WTC11 (cell line): ENCODE measurements at regions not wholly inside any gene's neighbourhood (a gene's known extent, or its start where the extent isn't known, plus 50 kb on each side); places are given as distances from the start of the nearest gene placed in this dataset.

Source experiments
- ATAC-seq: fragments of 200-7000 bp; cut with Tn5 transposase; 2 replicates; pipeline ENCODE4 v1.10.0; 2021; ENCODE audit warnings: mild to moderate bottlenecking, moderate library complexity
- CTCF ChIA-PET: fragments of 300-600 bp; sonication (Branson Sonifier 250); formaldehyde crosslinking; loops from one replicate; lab custom pipeline; 2021; ENCODE audit warnings: antibody characterized with exemption; lab: Charles Lee
- POLR2A ChIA-PET: fragments of 350-600 bp; sonication (Branson Sonifier 250); formaldehyde crosslinking; loops from one replicate; lab custom pipeline; 2021; ENCODE audit warnings: antibody characterized with exemption; lab: Charles Lee
- DNase-seq: peaks from one replicate; pipeline ENCODE4 v3.0.0; 2021; ENCODE audit warnings: low spot score
- H3K27ac Mint-ChIP-seq: 2 replicates; pipeline ENCODE4 v1.8.0; 2021; ENCODE audit warnings: mixed read lengths
- H3K27me3 Mint-ChIP-seq: 2 replicates; pipeline ENCODE4 v1.8.0; 2021; ENCODE audit warnings: low read depth, mild to moderate bottlenecking, moderate library complexity, mixed read lengths
- H3K36me3 Mint-ChIP-seq: 2 replicates; pipeline ENCODE4 v1.8.0; 2021; ENCODE audit warnings: mixed read lengths
- H3K4me1 Mint-ChIP-seq: 2 replicates; pipeline ENCODE4 v1.8.0; 2022; ENCODE audit warnings: mixed read lengths
- H3K4me3 Mint-ChIP-seq: 2 replicates; pipeline ENCODE4 v1.8.0; 2021; ENCODE audit warnings: mild to moderate bottlenecking, moderate library complexity, mixed read lengths
- H3K9me3 Mint-ChIP-seq: 2 replicates; pipeline ENCODE4 v1.8.0; 2021; ENCODE audit warnings: mixed read lengths
- CREM ChIP-seq: sonication (generic); formaldehyde crosslinking; IDR thresholded peaks from 2 replicates; pipeline ENCODE4 v1.8.1; 2022; ENCODE audit warnings: mild to moderate bottlenecking, missing genetic modification reagents, moderate library complexity
- E2F1 ChIP-seq: sonication (generic); formaldehyde crosslinking; IDR thresholded peaks from 2 replicates; pipeline ENCODE4 v1.8.0; 2022; ENCODE audit warnings: mild to moderate bottlenecking, missing genetic modification reagents
- E2F4 ChIP-seq: sonication (generic); formaldehyde crosslinking; IDR thresholded peaks from 2 replicates; pipeline ENCODE4 v1.8.1; 2022; ENCODE audit warnings: low read depth, mild to moderate bottlenecking, moderate library complexity, missing genetic modification reagents, borderline replicate concordance
- EMX1 ChIP-seq: fragments of 250-450 bp; sonication (Bioruptor Pico); IDR thresholded peaks from 2 replicates; pipeline ENCODE4 v1.8.0; 2021; ENCODE audit warnings: mild to moderate bottlenecking
- ERG ChIP-seq: fragments of 250-450 bp; sonication (Bioruptor Pico); IDR thresholded peaks from 2 replicates; pipeline ENCODE4 v1.8.0; 2021; ENCODE audit warnings: mild to moderate bottlenecking
- ESRRA ChIP-seq: sonication (generic); formaldehyde crosslinking; IDR thresholded peaks from 2 replicates; pipeline ENCODE4 v1.8.1; 2022; ENCODE audit warnings: mild to moderate bottlenecking, missing genetic modification reagents, borderline replicate concordance
- GABPB1 ChIP-seq: sonication (generic); formaldehyde crosslinking; IDR thresholded peaks from 2 replicates; pipeline ENCODE4 v1.8.1; 2023; ENCODE audit warnings: mild to moderate bottlenecking, missing genetic modification reagents
- HMGA2 ChIP-seq: fragments of 250-450 bp; sonication (Bioruptor Pico); IDR thresholded peaks from 2 replicates; pipeline ENCODE4 v1.4.0; 2021; ENCODE audit warnings: mild to moderate bottlenecking, moderate library complexity
- IRF1 ChIP-seq: sonication (generic); formaldehyde crosslinking; IDR thresholded peaks from 2 replicates; pipeline ENCODE4 v1.8.0; 2023; ENCODE audit warnings: missing genetic modification reagents
- JAZF1 ChIP-seq: fragments of 250-450 bp; sonication (Bioruptor Pico); IDR thresholded peaks from 2 replicates; pipeline ENCODE4 v1.9.0; 2021; ENCODE audit warnings: moderate library complexity, mild to moderate bottlenecking, inconsistent platforms
- MYBL2 ChIP-seq: sonication (generic); formaldehyde crosslinking; IDR thresholded peaks from 2 replicates; pipeline ENCODE4 v1.8.1; 2023; ENCODE audit warnings: mild to moderate bottlenecking, moderate library complexity, missing genetic modification reagents
- RELA ChIP-seq: sonication (generic); formaldehyde crosslinking; IDR thresholded peaks from 2 replicates; pipeline ENCODE4 v1.8.1; 2022; ENCODE audit warnings: missing genetic modification reagents, mild to moderate bottlenecking, borderline replicate concordance
- SMAD3 ChIP-seq: sonication (generic); formaldehyde crosslinking; IDR thresholded peaks from 2 replicates; pipeline ENCODE4 v1.8.0; 2022; ENCODE audit warnings: missing genetic modification reagents, mild to moderate bottlenecking, borderline replicate concordance
- SOX15 ChIP-seq: fragments of 250-450 bp; sonication (Bioruptor Pico); IDR thresholded peaks from 2 replicates; pipeline ENCODE4 v1.9.0; 2021; ENCODE audit warnings: mild to moderate bottlenecking
- ZNF263 ChIP-seq: sonication (generic); formaldehyde crosslinking; IDR thresholded peaks from 2 replicates; pipeline ENCODE4 v1.8.1; 2022; ENCODE audit warnings: low read depth, mild to moderate bottlenecking, moderate library complexity, missing genetic modification reagents
- ZNF317 ChIP-seq: sonication (generic); formaldehyde crosslinking; IDR thresholded peaks from 2 replicates; pipeline ENCODE4 v1.8.1; 2023; ENCODE audit warnings: low read depth, mild to moderate bottlenecking, moderate library complexity, missing genetic modification reagents, borderline replicate concordance
- ZNF416 ChIP-seq: fragments of 250-450 bp; sonication (Bioruptor Pico); IDR thresholded peaks from 2 replicates; pipeline ENCODE4 v1.9.0; 2021; ENCODE audit warnings: mild to moderate bottlenecking, inconsistent platforms
- ZSCAN18 ChIP-seq: fragments of 250-450 bp; sonication (Bioruptor Pico); IDR thresholded peaks from 2 replicates; pipeline ENCODE4 v2.1.2; 2022; ENCODE audit warnings: mild to moderate bottlenecking, moderate library complexity
- TF ChIP-seq, protein P1 (sequence below): sonication (generic); formaldehyde crosslinking; IDR thresholded peaks from 2 replicates; pipeline ENCODE4 v1.8.0; 2022; ENCODE audit warnings: mild to moderate bottlenecking, missing genetic modification reagents
- TF ChIP-seq, protein P2 (sequence below): fragments of 250-450 bp; sonication (Bioruptor Pico); IDR thresholded peaks from 2 replicates; pipeline ENCODE4 v1.9.0; 2021; ENCODE audit warnings: mild to moderate bottlenecking
- TF ChIP-seq, protein P3 (sequence below): fragments of 250-450 bp; sonication (Bioruptor Pico); IDR thresholded peaks from 2 replicates; pipeline ENCODE4 v1.9.0; 2021; ENCODE audit warnings: mild to moderate bottlenecking

DNA sequence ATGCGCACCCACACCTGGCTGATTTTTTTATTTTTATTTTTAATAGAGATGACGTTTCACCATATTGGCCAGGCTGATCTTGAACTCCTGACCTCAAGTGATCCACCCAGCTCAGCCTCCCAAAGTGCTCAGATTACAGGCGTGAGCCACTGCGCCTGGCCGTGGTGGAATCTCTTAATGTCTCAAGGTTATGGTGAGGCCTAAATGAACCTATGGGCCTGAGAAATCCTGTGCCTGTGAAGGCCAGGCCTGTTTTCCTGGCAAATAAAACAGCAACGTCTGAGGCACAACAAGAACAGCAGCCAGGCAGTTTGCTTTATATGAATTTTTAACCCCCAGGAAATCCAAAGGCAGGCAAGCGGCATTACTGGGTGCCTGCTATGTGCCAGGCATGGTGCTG, 297.5 kb upstream of the ZMIZ1 start (continued):
- TF ChIP-seq ERG (CRISPR knock-in tag), result no peak
- no peak for TF ChIP-seq E2F4 (CRISPR knock-in tag)
- no peak for TF ChIP-seq IRF1
- no peak for TF ChIP-seq EMX1 (CRISPR knock-in tag)
- TF ChIP-seq RELA (CRISPR knock-in tag), result no peak

DNA sequence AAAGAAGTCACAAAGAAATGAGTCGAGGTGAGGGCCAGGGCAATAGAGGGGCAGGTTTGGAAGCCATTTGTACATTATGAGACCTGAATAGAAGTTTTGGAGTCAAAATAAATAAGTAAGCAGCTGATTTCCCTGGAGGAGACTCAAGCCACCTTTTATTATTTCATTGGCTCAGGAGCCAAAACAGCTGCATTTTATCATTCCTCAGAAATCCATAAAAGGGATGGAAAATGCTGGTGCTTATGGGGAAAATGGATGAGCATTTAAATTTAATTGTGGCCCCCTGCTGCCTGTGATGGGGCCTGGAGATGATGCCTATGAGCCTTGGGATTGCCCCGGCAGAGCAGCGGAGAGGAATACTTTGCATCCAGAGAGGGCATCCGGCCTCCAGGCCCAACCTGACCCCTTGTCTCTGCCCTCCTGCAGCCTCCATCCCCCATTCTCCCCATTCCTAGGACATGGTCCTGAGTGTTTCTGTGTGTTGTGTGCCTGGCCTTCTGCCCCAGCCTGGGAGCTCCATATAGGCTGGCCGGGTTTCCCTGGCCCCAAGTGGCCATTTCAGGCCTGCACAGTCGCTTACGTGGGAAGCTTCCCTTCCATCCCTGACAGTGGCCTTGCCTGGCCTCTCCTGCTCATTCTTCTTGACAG, 296.8 kb upstream of the ZMIZ1 start:
- ATAC-seq (peak; percentile 34; the same call in 1 of the 2 replicates), DNase-seq (no peak)
- H3K9me3 Mint-ChIP-seq, result no peaks in the 10 kb centered on the region
- H3K4me3 Mint-ChIP-seq, result no peak overlapping the region
- H3K4me1 Mint-ChIP-seq, result peaks cover 8% of the 10 kb centered on the region; the same call in 1 of the 2 replicates
- H3K27ac Mint-ChIP-seq, result no peak overlapping the region
- no peaks in the 10 kb centered on the region for H3K36me3 Mint-ChIP-seq
- no peaks in the 10 kb centered on the region for H3K27me3 Mint-ChIP-seq
- ChIA-PET POLR2A (no interaction called here), CTCF (interaction anchor here (0.7 to 1.2 kb wide), 3 partner anchors 107 to 423 kb away, joined by 3 read pairs; no protein-coding TSS in a partner anchor)
- TF ChIP-seq MYBL2 (CRISPR knock-in tag) (no peak), E2F1 (no peak), HMGA2 (CRISPR knock-in tag) (no peak), ZNF317 (CRISPR knock-in tag) (no peak), CREM (no peak), ESRRA (CRISPR knock-in tag) (no peak), GABPB1 (CRISPR knock-in tag) (no peak), JAZF1 (CRISPR knock-in tag) (no peak), SOX15 (CRISPR knock-in tag) (no peak), SMAD3 (CRISPR knock-in tag) (no peak), ZNF416 (CRISPR knock-in tag) (no peak), ZNF263 (CRISPR knock-in tag) (no peak), ZSCAN18 (CRISPR knock-in tag) (no peak), ERG (CRISPR knock-in tag) (no peak)
- TF ChIP-seq, protein P1, sequence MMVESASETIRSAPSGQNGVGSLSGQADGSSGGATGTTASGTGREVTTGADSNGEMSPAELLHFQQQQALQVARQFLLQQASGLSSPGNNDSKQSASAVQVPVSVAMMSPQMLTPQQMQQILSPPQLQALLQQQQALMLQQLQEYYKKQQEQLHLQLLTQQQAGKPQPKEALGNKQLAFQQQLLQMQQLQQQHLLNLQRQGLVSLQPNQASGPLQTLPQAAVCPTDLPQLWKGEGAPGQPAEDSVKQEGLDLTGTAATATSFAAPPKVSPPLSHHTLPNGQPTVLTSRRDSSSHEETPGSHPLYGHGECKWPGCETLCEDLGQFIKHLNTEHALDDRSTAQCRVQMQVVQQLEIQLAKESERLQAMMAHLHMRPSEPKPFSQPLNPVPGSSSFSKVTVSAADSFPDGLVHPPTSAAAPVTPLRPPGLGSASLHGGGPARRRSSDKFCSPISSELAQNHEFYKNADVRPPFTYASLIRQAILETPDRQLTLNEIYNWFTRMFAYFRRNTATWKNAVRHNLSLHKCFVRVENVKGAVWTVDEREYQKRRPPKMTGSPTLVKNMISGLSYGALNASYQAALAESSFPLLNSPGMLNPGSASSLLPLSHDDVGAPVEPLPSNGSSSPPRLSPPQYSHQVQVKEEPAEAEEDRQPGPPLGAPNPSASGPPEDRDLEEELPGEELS (CRISPR knock-in tag), result no peak
- TF ChIP-seq, protein P2, sequence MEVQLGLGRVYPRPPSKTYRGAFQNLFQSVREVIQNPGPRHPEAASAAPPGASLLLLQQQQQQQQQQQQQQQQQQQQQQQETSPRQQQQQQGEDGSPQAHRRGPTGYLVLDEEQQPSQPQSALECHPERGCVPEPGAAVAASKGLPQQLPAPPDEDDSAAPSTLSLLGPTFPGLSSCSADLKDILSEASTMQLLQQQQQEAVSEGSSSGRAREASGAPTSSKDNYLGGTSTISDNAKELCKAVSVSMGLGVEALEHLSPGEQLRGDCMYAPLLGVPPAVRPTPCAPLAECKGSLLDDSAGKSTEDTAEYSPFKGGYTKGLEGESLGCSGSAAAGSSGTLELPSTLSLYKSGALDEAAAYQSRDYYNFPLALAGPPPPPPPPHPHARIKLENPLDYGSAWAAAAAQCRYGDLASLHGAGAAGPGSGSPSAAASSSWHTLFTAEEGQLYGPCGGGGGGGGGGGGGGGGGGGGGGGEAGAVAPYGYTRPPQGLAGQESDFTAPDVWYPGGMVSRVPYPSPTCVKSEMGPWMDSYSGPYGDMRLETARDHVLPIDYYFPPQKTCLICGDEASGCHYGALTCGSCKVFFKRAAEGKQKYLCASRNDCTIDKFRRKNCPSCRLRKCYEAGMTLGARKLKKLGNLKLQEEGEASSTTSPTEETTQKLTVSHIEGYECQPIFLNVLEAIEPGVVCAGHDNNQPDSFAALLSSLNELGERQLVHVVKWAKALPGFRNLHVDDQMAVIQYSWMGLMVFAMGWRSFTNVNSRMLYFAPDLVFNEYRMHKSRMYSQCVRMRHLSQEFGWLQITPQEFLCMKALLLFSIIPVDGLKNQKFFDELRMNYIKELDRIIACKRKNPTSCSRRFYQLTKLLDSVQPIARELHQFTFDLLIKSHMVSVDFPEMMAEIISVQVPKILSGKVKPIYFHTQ (CRISPR knock-in tag), result no peak
- TF ChIP-seq, protein P3, sequence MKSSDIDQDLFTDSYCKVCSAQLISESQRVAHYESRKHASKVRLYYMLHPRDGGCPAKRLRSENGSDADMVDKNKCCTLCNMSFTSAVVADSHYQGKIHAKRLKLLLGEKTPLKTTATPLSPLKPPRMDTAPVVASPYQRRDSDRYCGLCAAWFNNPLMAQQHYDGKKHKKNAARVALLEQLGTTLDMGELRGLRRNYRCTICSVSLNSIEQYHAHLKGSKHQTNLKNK (CRISPR knock-in tag), result no peak
